Medulla oblongata (tissue), 1 donor: ENCODE measurements at regions not wholly inside any gene's neighbourhood (a gene's known extent, or its start where the extent isn't known, plus 50 kb on each side); places are given as distances from the start of the nearest gene placed in this dataset.

Experiments
- DNase-seq: peaks from one replicate; pipeline ENCODE4 v3.0.0-alpha.2; 2015; ENCODE audit errors: extremely low spot score

DNA sequence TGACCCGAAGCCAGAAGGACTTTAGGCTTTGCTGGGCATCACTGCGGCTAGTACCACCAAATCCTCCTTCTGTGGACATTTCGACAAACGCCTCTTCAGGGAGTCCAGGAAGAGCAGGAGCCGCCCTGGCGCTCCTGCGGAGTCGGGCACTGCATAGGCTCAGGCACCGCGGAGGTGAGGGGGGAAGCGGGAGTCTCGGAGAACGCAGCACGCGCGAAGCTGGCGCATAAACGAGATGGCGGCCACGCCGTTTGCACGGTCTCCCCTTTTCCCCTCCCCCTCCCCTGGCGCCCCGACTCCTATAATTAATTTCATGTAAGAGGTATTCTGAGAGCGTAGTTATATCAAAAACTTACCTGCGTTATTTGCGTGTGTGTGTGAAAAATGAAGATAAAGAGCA, 137.8 kb upstream of the GAS1 start:
- DNase-seq, result no peak

DNA sequence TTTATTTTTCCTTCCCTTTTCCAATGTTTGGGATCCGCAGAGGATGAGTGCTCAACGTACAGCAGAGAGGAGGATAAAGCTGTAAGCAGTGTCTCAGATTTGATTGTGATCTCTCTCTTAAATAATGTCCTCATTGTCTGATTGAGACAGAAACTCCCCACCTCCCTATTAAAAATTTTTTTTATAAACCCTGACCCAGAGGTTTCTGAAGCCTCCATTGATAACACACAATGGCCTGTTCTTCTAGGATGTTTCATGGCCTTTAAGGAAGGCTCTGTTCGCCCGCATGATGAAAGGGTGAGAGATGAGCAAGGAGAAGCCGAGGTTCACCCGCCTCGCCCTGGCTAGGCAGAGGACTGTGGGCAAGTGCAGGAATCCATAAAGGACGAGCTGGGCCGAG, 138.2 kb upstream of the GAS1 start:
- no peak for DNase-seq

DNA sequence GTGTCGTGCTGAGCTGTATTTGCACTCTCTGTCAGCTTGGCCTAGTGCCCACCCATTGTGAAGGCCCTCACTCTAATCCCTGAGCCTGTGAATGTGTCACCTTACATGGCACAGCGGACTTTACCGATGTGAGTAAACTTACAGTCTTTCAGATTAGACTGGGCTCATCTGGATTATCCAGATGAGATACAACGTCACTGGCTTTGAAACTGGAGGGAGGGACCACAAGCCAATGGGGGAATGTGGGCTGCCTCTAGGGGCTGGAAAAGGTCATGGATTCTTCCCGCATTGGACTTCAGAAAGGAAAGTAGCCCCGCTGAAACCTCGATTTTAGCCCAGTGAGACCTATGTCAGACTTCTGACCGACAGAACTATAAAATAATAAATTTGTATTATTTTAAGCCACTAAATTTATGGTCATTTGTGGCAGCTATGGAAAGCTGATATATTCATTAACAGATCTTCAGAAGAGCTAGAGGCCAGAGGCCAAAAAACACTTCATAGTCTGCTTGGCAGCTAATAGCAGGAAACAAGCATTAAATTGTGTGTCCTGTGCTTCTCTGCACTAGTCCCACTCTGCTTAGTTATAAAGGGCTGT, 139.0 kb upstream of the GAS1 start:
- no peak for DNase-seq

DNA sequence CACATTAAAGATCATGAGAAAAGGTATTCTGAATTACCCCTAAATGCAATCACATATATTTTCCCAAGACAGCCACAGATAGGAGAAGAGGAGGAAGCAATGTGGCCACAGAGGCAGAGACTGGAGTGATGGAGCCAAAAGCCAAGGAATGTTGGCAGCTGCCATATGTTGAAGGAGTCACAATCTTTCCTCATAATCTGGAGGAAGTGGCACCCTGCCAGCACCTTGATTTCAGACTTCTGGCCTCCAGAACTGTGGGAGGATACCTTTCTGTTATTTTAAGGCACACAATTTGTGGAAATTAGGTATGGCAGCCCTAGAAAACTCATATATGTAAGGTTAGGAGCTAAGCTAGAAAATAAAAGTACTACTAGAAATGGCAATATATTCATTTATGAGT, 139.9 kb upstream of the GAS1 start:
- no peak for DNase-seq

DNA sequence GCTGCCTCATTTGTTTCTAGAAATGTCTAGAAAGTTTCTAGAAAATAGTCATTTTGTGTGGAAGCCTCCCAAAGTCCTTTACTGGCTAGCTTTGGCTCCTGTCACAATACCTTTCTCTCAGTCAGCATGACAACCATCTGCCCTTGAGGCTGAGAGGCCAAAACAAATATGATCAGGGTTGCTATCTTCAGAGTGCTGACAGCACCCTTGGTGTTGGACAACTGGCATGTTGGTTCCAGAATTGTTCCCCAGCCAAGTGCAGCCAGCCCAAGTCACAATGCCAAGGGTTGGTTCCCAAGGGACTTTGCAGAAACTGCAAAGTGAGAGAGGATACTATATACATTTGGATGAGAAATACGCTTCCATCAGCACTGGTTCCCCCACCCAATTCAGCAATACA, 140.9 kb upstream of the GAS1 start:
- no peak for DNase-seq

DNA sequence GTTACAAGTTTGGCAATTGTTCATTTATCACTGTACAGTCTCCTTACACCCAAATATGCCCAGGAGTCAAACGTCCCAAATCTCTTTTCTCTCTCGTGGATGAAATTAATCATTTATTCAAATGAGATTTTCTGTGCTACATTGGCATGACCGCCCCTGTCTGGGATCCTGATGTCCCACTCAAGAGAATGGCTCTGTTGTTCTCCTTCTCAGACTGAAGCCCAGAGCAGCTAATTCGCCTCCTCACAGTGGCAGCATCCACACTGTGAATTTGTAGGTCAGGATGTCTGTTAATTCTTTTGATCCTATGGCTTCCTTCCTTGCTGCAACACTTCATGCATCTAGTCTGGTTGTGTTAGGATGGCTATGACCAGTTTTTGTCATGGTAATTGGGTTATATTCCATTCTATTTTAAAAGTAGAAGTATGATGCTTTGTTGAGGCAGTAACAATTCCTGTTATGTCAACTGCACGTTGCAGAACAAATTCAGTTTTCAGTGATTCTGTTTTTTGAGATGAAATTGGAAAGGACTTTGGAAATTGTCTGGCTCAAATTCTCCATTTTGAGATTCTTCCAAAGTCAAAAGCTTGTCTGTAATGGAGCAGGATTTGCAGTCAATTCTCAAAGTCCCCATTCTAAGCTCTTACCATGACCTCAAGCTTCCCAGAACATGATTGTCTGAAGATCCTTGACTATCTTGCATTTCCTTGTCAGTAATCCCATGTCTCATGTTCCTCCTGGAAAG, 141.5 kb upstream of the GAS1 start:
- DNase-seq, result peak; percentile 38

DNA sequence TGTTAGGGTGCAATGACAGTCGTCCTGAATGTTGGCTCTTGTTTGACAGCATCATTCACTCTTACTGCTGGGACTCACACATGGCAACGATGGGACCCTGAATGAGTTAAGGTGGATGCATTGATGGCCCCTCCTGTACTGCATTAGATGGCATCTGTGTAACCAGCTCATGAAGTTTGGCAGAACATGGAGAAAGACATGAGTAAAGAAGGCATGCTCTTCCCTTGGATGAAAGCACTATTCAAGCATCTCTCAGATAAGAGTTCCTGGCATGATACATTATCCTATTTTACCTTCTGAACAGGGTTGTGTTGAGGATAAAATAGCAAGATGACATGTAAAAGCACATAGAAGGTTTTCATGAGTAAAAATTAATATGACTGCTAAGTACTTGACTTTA, 142.2 kb upstream of the GAS1 start:
- DNase-seq, result no peak

DNA sequence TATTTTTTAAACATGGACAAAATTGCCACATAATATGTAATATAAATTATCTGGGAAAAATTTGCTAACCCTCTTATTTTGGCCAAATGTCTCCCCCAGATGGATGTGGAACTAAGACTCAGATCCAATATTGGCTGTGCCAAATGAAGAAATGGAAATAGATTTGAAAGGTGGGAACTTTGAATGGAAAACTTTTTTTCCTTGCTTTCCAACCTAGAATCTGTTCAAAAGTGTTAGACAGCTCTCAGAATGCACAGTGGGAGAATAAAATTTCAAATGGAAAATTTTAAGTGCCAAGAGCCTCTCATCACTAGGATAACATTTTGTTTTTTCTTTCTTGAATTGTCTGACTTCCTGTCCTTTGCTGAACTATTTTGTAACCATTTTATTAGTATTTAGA, 142.6 kb upstream of the GAS1 start:
- DNase-seq, result no peak

DNA sequence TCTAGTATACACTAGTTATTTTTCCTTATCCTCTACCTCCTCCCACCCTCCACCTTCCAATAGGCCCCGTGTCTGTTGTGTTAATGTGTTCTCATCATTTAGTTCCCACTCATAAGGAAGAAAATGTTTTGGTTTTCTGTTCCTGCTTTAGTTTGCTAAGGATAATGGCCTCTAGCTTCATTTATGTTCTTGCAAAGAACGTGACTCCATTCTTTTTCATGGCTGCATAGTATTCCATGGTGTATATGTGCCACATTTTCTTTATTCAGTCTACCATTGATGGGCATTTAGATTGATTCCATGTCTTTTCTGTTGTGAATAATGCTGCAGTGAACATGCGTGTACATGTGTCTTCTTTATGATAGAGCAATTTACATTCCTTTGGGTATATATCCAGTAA, 146.5 kb upstream of the GAS1 start:
- no peak for DNase-seq

DNA sequence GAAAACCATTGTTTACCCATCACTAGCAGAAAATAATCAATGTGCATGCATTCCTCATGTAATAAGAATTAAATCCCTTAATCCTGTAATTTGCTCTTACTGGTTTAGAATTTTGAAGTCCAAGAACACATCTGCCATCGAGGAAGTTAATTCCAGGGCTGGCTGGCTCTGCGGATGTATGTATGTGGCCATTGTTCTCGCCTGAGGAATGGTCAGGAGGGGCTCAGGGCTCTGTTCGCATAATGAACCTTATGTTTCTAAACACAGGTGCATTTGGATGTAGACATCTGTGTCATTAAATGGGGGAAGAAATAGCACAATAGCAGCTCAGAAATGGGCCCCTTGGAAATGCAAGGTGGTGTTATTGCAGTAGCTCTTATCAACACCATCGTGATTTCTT, 148.6 kb upstream of the GAS1 start:
- no peak for DNase-seq

DNA sequence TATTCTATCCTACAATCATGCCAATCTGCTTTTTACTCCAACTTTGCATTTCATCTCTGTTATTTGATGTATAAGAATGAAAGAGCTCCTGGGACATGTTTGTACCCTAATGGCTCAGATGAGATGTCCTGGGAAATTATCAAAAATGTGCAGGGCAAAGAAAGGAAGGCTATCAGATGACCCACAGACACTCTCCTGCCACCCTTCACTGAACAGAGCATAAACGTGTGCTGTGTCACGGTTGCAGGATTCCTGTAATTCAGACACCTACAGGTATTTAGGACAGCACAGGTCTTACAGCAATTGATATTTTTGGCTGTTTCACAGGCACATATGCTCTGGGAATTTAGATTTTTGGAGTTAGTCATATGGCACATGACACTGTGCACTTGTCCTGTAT, 149.2 kb upstream of the GAS1 start:
- DNase-seq, result no peak

DNA sequence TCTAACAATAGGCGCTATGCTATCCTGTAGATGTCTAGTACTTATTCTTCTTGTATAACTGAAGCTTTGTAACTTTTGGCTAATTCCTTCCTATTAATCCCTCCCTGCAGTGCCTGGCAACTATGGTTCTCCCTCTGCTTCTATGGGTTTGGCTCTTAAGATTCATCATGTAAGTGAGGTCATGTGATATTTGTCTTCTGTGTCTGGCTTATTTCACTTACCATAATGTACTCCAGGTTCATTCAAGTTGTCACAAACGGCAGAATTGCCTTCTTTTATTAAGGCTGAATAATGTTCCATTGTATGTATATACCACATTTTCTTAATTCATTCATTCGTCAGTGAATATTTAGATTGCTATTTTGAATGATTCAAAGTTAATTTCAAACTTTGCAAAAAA, 149.9 kb upstream of the GAS1 start:
- DNase-seq, result no peak

DNA sequence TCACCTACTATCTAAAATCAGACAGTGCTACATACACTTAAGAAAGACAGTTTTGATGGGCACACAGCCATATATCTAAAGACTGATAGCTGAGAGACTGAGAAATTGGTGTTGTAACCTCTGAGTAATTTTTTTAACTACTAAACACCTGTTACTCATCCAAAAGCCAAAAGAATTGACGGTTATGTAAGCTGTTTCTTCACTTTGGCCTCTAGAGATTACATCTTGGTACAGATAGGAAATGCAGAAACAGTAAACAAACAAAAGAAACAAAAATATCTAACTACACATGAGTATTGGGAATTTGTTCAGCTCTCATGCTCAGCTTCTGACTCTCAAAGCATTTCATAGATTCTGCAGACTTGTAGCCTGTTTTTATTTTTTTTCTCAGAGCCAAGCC, 152.1 kb upstream of the GAS1 start:
- DNase-seq, result no peak

DNA sequence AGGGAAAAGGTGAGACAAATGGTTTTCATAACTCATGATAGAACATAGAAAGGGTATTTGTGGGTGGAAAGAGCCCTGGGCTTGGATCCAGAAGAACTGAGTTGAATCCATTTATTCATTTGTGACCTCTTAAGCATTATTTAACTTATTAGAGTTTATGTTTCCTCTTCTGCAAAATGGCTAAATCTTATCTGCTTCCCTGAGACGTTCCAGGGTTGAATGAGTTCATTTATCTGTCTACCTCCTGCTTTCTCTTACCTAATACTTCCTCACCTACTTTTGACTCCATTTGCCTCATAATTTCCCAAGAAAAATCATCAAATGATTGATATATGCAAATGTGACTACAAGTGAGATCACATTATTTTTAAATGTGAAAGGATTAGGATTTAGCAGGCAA, 152.7 kb upstream of the GAS1 start:
- no peak for DNase-seq

DNA sequence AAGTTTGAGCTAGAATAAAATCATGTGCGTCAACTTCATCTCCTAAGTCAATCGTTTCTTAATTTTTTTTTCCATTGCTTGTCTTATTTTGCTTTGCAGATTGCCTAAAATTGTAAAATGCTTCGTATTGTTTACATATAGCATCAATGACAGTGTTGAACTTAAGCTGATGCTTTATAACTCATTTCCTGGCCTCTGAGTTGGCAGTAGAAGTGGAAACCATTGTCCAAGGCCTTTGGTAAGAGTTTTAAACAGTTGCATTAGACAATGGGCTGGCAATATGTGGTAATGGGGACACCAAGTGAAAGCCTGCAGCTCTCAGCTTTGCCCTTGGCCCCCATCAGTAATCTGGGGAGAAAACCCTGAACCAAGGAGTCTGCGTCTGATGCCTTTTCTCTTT, 154.8 kb upstream of the GAS1 start:
- no peak for DNase-seq

DNA sequence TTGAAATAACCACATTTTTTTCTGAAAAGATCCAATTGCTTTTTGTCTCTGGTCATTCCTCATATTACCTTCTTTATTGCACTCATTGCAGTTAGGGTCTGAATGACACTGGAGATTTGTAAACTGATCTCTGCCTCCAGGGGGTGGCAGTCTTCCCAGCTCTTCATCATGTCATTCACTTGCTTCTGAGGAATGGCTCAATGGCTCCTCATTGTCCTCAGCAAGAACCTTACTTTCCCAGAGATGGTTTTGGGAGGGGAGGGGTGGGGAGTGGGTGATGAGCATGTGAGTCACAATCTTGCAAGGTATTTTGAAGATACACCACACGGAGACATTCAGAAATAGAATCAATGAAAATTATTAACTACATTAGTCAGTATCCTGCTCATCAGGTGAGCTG, 159.8 kb upstream of the GAS1 start:
- DNase-seq, result peak; percentile 13

DNA sequence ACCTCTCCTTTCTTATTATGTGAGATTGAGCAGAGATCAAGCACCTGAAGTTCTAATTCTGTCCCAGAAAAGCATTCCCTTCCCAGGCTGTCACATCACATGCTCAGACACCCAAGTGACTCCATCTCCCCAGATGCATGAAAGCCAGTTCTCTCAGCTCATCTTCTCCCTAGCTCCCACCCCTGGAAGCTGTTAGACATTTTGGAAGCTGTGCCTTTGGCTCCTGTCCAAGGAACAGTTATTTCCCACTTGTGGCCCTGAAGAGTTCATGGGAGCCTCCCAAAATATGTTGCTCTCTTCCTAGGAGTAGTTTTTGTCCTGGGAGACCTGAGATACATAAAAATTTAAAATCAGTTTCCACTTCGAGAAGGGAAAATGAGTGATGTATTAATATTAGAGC, 161.4 kb upstream of the GAS1 start:
- no peak for DNase-seq

DNA sequence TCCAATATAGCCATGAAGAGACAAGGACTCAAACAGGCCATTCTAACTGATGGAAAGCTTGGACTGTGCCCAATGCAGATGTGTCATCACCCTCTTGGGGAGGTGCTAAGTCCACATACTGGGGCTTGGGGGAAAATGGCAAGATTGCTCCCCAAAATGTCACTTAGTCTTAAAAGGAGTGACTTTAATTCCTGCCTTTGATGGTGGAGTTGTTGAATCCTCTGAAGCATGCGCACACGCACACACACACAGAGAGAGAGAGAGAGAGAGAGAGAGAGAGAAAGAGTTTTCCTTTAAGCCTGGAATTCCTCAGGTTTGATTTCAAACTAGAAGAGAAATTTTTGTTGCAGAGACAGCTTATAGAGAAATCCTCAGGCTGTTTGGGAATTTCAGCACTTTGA, 161.9 kb upstream of the GAS1 start:
- no peak for DNase-seq

DNA sequence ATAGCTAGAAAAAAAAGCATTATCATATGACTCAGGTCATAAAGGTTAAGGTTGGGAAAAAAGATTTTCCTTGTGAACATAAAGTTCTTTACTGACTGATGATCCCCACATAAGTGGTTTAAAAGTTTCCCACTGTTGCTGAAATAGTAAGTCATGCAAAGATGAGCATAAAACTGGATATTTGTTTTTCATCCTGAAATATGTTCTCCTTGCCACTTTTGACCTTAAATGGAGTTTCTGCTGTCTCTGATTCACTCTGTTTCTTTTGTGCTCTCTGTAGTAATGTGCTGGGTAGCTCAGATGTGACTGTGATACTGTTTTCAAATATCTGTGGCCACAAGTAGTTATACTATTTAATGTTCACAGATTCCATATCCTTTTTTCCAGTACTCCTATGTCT, 162.5 kb upstream of the GAS1 start:
- DNase-seq, result no peak

DNA sequence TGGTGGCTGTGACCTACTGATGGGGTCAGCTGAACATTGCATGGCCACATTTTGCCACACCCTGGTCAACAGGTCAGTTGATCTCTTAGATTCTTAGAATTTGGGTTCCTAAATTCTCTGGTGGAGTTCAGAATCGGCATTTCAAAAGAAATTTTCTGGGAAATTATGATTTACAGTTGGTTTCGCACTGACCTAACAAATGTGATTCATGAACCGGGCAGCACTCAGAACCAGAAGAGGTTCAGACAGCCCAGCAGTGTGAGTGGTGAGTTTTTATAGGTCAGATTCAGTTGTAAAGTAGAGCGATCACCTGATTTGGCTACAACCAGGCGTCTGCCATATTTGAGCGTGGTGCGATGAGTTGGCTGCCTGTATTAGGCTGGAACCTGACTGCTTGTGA, 163.7 kb upstream of the GAS1 start:
- no peak for DNase-seq

DNA sequence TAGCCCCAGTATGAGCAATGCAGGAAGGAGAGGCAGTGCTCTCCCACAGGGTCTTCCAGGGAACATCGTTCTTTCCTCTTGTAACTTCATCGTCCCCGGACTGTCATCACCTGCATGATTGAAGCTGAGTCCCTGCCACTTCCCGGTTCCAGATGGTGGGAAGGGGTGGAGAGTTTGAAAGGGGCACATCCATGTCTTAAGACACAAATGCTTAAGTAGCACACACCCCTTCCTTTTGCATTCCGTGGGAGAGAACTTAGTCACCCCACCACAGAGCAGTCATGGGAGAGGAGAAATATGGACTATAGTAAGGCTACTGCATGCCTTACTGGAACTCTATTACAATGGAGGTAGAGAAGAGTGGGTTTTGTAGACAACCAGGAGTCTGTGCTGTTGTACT, 165.3 kb upstream of the GAS1 start:
- DNase-seq, result no peak

DNA sequence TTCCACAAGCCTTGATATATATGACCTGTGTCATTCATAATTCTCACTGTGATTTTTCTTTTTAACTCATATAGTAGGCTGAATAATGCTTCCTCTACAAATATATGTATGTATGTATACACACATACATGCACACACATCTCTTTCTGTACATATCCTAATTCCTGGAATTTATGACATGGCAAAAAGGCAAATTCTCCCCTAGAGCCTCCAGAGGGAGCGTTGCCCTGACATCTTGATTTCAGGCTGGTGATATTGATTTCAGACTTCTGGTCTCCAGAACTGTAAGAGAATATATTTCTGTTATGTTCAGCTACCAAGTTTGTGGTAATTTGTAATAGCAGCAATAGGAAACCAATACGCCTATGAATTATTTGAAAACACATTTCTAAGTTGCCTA, 166.6 kb upstream of the GAS1 start:
- DNase-seq, result no peak

DNA sequence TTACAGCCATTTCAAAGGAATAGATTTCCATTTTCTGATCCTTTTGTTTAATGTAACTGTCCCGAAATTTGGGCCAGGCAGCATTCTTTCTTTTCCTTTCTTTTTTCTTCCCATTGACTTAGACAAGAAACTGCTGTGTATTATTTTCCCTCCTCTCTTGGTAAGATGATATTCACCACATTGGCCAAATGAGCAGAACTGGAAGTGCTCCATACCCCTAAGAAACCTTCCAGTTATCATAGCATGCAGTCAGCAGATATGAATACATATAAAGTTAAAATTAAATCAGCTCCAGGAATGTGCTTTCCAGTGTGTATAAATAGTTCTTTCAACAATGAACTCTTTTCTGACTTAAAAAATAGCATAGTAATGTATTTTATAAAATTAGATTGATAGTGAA, 168.5 kb upstream of the GAS1 start:
- no peak for DNase-seq

DNA sequence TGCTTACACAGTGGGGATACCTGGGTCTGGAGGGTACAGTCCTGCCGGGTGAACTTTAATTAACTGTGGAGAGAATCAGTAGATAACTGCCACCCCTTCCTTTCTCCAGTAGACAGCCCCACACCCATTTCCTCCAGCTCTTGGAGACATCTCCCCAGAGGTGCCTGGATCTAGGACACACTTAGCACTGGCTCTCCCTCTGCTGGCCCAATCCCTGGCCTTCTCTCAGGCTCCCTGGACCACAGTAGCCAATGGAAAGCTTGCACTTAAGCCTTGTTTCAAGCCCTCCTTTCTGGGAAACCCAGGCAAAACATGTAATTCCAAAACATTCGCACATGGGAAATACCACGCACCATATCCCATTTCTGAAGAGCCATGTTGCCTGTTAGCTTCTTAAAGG, 169.2 kb upstream of the GAS1 start:
- DNase-seq, result no peak
